ENCODE measurements at regions not wholly inside any gene's neighbourhood (a gene's known extent, or its start where the extent isn't known, plus 50 kb on each side); places are given as distances from the start of the nearest gene placed in this dataset.

GRCh38 chr3:135641761-135642160 lies 323.8 kb upstream of the PPP2R3A start:
- TF ChIP-seq POLR2A (IDR thresholded peaks at IDR 0.05) (no peak), CTCF (IDR thresholded peaks at IDR 0.05) (no peak)
